ENCODE measurements at regions not wholly inside any gene's neighbourhood (a gene's known extent, or its start where the extent isn't known, plus 50 kb on each side); places are given as distances from the start of the nearest gene placed in this dataset.

DNA sequence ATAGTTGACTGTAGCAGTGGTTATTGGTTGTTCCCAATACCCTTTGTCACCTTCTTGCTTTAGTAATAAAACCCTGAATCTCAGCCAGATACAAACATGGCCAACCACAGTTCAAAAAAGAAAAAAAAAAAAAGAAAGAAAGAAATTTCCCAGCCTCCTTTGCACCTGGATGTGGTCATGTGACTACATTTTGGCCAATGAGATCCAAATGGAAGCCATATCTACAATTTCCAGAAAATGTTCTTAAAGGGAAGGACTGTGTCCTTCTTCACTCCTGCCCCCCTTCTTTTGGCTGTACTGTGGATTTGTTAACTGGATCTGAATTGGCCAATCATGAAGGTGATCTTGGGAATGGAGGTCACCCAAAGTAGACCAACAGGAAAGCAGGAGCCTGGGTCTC is 141.9 kb downstream of the SOX9 start:
- DNase-seq = no peak

DNA sequence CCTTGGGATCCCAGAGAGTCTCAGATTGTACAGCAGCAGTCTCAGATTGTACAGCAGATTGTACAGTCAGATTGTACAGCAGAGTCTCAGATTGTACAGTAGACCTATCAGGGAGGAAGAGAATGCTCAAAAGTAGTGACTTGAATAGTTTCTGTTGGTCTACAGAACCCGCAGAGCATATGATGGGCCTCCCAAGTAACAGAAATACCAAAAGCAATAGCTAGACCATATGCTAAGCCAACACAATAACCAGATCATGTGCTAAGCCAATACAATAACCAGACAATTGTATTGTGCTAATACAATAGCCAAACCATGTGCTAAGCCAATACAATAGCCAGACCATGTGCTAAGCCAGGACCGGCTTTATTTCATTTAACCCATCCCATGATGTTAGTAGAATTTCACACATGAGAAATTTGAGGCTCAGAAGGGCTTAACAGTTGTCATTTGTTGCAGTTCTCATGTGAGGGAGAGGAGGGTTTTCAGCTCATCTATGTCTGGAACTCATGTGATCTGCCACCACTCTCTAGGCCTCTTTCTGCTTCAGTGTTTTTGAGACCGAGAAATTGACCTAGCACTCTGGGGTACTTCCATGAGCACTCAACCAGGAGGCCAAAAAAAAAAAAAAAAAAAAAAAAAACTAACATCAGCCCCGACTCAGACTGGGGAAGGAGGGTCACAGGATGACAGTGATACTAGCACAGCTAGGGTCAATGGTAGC is 144.0 kb downstream of the SOX9 start:
- no peak for DNase-seq

DNA sequence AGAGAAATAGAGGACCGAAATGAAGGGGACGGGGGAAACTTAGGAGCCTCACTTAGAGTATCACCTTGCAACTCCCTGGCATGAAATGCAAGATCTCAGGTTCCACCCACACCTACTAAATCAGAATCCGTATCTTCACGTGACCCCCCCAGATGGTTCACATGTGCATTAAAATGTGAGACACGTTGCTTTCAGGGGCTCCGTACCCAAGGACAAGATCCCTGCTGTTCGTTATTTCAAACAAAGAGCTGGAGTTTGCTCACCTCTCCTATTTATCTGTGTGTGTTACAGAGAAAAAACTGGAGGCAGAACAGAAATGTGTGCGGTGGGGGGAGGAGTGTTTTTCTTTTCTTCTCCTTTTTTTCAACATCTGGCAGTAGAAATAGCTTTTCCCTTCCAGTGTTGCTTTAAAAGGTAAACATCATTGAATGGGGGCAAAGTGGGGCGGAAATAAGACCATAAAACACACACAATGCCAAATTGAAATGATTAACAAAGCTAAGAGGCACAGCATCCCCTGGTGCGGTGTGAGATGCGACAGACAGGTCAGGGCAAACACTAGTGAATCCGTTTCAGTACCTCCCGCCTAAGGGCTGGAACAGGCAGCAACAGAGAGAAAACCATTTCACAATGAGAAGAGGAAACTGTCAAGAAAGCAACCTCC is 145.4 kb downstream of the SOX9 start:
- no peak for DNase-seq

DNA sequence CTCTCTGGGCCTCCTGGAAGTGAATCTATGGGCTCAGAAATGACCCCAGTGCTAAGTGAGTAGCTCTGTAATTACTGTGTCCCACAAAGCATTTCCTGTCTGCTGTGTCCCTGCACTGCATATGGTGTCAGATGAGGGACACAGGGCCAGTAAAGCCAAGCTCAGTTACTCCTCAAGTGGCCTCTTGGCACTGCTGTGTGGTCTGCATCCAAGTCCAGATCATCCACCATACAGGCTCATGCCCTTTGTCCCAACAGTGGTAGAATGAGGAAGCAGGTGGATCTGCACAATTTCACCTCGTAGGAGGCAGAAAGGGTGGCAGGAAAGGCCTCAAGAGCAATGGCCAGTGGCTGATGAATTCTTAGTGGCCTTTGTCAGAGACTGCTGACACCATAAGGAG is 146.8 kb downstream of the SOX9 start:
- DNase-seq = no peak

DNA sequence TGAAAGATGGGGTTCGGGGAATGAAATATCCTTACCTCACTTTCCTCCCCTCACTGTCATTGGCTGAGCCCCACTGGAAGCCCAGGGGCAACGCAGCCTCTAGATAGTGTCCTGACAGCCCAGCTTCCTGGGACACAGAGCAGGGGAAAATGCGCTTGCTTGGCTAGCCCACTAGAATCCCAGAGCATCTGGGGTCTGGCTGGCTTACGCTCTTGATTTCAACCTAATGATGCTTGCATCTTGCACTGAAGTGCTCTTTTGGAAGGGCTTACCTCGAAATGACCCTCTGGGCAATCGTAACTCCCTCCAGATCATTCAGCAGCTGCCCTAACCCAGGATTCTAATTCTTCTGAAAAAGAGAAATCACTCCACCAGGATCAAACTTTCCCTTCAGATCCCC is 147.6 kb downstream of the SOX9 start:
- DNase-seq = no peak

DNA sequence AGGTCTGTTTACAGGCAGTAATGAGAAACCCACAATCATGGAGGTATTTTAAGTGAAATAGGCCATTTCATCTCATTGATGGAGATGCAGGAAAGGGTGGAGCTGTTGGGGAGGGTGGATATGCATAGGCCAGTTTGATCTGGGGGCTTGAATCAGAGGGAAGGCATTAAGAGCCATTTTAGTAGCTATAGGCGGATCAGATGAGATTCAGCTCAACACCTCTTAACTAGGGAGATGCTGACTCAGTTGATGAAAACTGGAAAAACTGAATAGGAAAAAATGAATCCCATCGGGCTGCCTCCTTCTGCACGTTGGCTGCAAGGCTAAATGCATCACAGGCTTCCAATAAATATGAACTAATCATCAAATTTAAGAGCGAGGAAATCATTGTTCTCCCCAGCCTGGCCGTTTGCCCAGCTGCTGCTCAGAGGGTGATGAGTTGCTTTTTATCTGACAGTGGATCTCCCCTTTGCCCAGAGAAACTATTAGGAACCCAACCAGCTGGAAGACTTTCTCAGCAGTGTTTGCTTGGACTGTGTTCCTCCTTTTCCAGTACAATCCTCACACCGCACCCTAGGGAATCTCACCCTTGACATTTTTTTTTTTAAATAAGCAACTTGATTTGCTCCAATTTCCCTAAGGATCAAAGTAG is 149.6 kb downstream of the SOX9 start:
- DNase-seq = no peak

DNA sequence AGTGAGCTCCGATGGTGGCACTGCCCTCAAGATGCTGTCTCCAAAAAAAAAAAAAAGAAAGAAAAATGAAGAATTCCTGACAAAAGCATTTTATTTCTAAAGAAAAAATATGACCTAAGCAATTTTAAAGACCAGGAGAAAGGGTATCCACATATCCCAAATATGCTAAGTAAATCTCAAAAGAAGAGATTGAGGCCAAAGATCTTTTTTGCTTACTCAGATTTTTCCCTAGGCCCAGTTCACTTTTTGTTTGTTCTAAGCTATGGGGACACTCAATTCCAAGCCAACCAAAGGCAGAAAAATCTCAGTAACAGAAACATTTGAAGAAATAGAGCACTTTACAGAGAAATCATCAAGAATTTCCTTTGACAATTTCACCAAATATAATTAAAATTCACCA is 150.8 kb downstream of the SOX9 start:
- no peak for DNase-seq

DNA sequence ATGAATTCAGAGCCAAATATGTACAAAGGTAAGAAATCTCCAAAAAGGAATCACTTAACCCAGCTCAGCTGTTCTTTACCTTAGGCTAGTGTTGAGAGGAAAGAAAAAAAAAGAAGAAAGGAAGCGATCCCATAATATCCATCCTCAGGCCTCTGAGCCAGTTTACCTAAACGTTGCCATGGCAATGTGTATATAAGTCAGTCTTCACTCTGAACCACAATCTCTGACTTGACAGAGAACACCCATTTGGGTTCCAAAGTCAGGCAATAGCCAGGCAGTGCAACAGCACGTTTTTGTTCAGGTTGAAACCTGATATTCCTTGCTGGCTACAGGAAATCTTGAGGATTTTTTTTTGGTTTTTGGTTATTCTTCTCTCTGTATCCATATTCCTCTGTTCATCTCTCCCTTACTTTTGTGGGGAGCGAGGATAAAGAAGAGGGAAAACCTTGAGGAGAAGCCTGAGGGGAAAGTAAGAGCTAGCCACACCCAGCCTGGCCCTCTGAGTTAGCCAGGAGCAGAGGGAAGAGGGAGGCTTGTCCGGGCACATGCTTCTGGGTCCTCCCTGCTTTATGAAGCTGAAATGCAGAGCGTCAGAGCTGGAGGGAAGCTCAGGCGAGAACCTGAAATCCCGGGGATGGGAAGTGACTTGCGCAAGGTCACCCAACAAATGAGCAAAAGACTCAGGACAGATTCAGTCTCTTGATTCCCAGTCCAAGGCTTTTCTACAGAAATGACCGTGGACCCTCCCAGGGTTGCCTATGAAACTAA is 152.7 kb downstream of the SOX9 start:
- no peak for DNase-seq

DNA sequence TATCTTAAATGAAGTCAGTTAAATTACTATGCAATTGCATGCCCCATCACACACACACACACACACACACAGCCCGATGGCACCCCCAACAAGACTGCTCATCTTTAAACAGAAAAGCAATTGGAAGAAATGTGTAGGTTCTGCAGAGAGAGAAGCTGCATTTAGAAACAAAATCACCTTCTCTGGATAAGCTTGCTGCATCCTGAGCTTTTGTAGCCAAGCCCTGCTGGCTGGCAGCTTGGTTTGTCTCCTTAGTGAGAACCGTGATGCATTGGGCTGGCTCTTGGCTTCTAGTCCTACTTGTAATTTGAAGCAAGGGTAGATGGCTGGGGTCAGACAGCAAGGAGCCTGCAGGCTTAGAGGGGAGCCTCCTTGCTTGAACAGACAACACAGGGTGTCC is 153.8 kb downstream of the SOX9 start:
- DNase-seq = no peak

DNA sequence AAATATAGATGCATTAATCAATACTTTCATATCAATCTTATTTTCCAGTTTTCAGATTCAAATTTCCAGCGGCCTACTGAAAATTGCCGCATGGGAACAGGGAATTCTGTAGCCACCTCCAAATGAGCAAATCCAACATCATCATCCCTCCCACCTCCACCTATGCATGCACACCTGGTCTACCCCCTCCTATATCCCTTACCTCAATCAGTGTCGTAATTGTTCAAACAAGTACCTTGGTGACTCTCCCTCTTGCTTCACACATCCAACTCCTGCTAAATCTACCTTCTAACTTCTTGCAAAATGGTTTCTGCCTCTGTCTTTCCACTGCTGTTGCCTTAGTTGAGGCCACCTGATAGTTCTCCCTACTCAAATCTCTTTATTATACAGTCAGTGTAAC is 160.1 kb downstream of the SOX9 start:
- no peak for DNase-seq

DNA sequence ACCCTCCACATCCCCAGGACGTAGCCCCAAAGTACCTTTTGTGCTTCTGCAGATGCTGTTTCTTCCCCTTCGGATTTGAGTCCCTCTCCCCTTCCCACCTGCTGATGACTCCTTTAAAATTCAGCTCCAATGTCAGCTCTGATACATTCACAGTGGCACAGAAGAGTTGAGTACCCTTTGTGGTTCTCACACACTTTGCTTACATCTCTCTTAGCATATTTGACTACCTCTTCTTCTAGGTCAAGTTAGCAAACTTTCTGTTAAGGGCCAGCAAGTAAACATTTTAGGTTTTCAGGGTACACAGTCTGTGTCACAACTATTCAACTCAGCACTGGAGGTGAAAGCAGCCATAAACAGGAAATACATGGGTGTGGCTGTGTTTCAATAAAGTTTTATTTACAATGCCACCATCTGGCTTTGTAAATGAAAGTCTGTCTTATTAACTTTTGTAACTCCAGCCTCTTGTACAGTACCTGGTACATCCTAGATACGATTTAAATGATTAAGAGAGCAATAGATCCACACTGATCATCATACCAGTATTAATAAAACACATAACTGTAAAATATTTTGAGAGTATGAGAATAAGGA is 161.7 kb downstream of the SOX9 start:
- no peak for DNase-seq

DNA sequence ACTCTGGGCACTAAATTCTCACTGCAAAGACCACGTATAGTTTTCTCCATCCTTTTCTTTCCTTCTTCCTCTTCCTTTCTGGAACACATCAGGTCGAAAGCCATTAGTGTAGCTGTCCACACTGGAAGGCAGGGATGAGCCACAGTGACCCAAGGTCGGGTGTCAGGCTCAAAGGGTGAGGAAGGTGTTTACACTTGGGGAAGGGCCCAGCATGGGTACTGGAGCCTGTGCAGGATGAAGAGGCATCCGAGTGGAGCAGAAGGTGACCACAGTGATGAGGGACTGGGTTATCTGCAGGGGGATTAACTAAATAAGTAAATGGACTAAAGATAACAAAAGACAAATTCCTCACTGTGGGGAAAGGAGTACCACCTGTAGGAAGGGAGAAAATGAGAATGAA is 164.0 kb downstream of the SOX9 start:
- no peak for DNase-seq

DNA sequence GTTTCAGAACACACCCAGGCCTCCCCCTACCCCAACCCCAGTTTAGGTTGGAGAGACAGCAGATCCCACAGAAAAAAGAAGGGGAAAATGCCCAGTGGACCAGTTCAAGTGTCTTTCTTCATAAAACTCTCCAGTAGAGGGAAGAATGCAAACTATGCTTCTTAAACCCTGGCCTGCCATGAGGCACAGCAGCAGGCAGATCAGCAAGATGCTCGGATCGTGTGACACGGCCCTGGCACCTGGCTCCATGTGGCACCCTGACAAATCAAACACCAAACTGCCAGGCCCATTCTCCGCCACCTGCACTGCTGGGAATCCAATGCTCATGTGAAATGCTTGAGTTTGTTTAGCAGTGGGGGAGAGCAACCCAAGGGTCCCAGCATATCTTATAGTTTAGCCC is 166.8 kb downstream of the SOX9 start:
- DNase-seq = no peak

DNA sequence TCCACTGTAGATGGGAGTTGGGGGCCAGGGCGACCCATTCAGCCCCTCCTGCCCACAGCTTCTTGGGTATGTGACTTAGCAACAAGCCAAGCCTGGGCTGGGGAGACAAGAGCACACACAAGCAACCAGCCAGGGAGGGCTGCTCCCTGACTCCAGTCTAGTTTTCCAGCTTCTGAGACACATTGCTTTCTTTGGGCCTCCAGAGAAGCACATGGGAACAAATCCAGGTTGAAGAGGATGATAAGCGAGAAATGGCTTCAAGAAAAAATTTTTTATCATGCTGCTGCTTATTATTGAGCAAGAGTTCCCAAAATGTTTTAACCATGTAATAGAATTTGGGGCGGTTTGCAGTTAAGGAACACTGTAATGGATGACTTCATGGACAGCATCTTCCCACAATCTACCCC is 173.7 kb downstream of the SOX9 start:
- DNase-seq = no peak

DNA sequence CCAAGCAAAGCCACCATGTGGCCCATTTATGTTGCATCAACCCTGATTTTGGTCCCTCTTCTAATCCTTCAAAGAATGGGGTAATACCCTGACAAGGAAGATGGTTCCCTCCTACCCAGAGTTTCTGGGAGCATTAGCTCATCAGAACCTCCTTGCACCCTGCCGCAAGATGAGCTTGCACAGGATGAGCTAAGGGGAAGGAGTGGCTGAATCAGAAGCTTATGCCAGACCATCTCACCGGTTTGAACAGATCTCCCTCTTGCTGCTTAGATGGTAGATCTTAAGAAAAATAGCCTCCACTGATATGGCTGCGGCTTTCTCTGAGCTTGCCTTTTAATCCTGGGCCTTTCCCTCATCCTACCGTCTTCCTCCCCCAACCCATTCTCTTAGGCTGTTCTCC is 175.1 kb downstream of the SOX9 start:
- no peak for DNase-seq

DNA sequence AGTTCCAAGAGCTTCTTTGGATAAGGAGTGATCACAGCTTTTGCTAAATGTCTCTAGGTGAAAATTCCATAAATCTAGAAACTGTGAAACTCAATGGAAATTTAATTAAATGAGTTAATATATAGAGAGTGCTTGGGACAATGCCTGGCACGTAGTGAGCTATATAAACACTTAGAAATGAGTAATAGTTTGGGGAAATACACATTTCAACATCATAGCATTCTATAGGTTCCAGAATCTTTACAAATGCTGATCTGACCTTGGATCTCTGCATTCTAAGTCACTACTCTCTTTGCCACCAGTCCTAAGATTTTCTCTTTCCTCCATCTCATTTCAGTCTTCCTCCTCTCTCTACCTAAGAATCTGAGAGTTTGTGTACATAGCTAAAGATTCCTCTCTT is 175.6 kb downstream of the SOX9 start:
- no peak for DNase-seq

DNA sequence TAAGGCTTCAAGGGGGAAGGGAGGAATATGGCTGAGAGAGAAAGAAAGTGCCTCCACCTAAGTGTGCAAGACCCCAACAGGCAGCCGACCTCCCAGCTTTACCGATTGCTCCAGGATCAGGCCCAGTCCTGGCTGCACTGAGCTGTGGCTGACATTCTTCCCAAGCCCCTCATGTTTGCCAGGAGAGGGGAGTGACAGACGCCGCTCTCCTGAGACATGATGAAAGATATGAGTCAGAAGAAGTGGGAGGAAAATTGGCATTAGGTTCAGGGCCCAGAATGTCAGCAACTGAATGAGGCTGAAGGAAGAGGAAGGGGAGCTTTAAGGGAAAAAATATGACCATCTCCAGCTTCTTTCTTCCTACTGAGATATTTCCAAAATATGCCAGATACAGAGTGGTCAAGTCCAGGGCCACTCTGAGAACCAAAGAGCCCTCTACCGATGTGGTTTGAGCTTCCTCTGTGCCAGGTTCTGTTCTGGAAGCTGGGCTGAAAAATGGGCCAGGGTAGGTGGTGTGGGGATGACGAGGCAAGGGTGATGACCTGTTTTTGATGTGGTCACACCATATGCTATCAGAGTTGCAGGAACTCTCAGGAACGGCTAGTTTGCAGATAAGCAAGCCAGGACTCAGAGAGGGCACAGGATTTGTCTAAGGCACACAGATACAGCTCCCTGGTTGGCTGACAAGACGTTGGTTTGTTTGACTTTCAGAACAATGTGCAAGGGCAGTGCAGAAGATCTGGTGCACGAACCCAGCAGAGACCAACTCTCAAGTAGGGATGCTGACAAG is 176.7 kb downstream of the SOX9 start:
- no peak for DNase-seq

DNA sequence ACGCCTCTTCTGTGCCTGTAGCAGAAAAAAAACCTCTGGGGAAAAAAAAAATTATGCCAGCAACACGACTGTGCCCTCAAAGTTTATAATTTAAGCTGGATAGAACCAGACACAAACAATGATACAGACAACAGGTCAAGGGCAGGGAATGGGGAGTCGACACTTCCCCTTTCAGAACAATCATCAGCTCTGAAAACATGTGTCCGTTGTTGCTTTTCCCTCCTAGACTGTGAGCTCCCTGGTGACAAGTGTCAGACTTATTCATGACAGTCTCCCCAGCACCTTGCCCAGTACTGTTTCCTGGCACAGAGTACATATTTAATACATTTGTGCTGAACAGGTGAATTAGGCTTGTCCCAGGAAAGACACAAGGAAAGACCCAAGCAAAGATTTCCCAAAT is 178.3 kb downstream of the SOX9 start:
- DNase-seq = no peak

DNA sequence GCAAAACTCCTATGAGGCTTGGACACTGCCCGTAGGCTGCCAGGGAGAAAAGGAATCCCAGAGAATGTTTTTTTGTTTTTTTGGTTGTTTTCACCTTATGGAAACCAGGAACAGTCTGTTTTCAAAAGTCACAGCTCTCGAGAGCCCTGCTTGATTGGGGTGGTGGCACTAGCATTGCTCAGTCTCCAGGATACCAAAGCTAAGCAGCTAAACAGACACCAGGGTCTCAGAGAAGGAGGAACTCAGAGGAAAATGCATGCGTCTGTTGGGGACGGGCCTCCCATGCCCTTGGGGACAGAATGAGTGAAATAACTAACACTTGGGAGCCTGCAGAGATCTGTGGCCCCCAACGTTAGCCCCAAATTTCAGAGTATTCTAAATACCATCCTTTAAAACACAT is 178.8 kb downstream of the SOX9 start:
- no peak for DNase-seq

DNA sequence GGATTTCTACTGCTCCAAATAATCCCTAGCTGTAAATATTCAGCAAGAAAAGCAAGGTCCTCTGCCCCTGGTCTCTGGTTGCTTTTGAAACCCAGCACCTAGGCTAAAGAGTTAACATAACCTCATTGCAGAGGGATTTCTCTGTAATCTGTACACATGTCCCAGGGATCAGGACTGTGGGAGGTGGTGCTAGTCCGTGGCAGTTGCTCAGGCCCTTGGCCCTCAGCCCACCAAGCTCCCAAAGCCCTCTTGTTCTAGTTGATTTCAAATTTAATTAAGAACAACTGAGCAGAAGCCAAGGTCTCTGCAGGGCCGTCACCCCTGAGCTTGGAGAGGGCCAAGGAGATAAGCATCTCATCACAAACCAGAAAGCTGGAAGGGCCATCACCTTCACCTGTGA is 181.1 kb downstream of the SOX9 start:
- DNase-seq = no peak

DNA sequence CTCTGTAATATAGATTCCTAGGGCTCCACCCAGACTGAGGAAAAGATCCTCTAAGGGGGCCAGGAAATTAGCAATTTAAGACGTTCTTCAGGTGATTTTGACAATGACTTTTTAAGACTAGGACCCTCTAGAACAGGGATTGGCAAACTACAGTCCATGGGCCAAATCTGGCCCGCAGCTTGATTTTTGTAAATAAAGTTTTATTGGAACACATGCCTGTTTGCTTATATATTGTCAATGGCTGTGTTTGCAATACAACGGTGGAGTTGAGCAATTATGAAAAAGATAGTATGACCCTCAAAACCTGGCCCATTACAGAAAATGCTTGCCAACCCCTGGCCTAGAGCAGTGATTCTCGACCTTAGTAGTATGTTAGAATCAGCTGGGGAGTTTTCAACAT is 181.9 kb downstream of the SOX9 start:
- no peak for DNase-seq
